NCI-H2196 treated with DMSO at 0.1 percent for 48 hours (cell line): ENCODE measurements at regions not wholly inside any gene's neighbourhood (a gene's known extent, or its start where the extent isn't known, plus 50 kb on each side); places are given as distances from the start of the nearest gene placed in this dataset.
A peak's percentile ranks its signal among the peaks of the same experiment; 100 is the strongest.
"Not testable (repeated sequence)": the region's sequence is repeated elsewhere in the genome, so short reads cannot be mapped to it uniquely, and the experiment has no call there.

Experiments
- DNase-seq: peaks from one replicate; lab custom pipeline; 2025; ENCODE audit not compliant: unreplicated experiment; lab: John Stamatoyannopoulos, UW

- no peak for DNase-seq
Measured at GRCh38 chr6:152811785-152812184, 61.2 kb downstream of the VIP start.

- DNase-seq: no peak
Measured at GRCh38 chr6:152815230-152815872, 64.8 kb downstream of the VIP start.

- DNase-seq: no peak
Measured at GRCh38 chr6:152816055-152816454, 65.5 kb downstream of the VIP start.

GRCh38 chr6:152821525-152821924, 70.9 kb downstream of the VIP start:
- no peak for DNase-seq

DNA sequence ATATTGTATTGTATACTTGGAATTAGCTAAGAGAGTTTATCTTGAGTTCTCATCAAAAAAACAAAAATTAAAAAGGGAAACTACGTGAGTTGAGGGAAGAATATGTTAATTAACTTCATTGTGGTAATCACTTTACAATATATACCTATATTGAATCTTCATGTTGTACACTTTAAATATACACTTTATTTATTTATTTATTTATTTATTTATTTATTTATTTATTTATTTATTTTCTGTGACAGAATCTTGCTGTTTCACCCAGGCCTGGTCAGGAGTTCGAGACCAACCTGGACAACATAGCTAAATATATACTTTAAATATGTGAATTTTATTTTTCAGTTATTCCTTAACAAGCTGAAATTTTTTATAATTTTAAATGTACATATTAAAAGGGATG, 74.1 kb downstream of the VIP start:
- DNase-seq: no peak

- DNase-seq: no peak
Measured at GRCh38 chr6:152828431-152828830, 77.8 kb downstream of the VIP start.

GRCh38 chr6:152834366-152834765, 83.8 kb downstream of the VIP start:
- not testable (repeated sequence) for DNase-seq

DNA sequence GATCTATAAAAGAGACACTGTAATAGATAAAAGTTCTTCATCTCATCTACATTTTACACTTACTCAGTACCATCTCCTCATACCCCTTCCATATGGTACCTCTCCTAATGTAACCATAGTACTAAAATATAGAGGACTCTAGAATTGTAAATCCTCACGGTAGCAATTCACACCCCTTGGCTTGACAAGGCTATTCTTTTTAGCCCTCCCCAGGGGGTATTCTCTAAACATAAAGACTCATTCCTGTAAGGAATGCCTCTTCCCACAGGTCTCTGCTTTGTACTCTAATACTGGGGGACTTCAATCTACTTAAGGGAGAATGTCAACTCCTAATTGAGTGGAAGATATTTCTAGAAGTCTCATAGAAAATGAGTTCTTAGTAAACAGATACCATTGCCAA, 85.9 kb downstream of the VIP start:
- DNase-seq: no peak

- DNase-seq: no peak
Measured at GRCh38 chr6:152845421-152845820, 94.8 kb downstream of the VIP start.

DNA sequence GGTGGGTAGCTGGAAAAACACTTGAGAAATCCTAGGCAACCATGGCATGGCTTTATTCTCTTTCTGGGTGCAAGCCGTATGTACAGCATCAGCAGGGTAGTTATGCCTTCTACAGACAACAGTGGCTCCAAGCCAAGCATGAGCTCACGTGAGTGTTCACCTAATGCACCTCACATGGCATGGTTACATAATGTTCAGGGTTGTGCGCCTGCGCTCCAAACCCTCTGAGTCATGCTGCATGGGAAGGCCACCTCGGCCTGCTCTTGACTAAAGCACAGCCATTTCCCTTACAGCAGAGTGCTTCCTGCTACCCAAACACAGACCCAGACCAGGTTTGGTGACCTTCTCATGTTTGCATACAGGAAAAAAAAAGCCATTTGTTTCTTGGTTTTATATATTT, 96.2 kb downstream of the VIP start:
- no peak for DNase-seq

GRCh38 chr6:152848919-152849318, 98.3 kb downstream of the VIP start:
- DNase-seq: no peak

DNA sequence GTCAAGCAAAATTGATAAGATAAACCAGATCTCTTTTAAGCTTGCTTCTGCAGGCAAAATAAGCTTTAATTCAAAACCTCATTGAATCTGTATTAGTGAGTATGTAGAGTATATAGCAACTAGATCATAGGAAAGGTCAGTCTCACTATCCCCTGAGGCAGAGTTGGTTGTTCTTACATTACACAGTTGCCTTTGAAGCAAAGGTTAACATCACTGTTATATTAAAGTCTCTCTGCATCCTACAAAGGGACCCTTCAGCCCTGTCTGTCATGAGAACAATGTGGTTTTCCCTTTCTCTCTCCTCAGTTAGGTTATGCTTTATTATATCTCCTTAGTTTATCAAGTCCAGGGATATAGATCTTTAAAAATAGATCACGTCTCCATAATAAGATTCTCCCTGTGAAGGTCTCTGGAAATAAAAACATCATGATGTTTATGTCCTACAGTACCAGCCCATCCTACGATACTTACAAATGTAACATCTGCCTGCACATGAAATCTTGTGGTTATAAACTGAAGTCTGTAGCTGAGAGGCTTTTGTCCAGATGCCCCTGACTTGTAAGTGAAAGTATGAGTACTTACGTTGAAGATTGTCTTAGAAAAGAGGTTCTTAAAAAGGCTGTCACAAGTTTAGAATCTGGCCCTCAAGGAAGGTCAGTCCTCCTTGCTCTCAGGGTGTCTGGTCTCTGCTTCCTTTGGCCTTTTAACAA, 103.6 kb downstream of the VIP start:
- no peak for DNase-seq

- no peak for DNase-seq
Measured at GRCh38 chr6:152858141-152858540, 107.5 kb downstream of the VIP start.

DNA sequence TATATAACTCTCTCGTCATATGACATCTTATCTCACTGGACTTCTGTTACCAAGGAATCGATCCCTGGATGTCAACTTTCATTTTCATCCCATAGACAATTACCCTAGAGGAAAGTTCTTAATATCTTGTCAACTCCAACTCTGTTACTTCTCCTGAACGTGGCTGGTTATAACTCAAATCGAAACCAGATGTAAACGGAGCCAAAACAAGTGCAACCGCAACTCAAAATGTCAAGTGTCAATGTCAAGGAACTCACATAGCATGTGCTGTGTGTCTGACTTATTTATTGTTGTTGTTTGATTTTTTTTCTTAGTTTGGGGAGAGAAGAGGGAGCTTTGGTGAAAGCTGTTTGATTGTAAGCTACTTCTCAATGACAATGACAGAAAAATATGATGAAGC, 108.6 kb downstream of the VIP start:
- no peak for DNase-seq

- DNase-seq: peak; percentile 25
Measured at GRCh38 chr6:152863618-152864326, 113.2 kb downstream of the VIP start.

- no peak for DNase-seq
Measured at GRCh38 chr6:152874267-152874666, 108.6 kb downstream of the FBXO5 start.

DNA sequence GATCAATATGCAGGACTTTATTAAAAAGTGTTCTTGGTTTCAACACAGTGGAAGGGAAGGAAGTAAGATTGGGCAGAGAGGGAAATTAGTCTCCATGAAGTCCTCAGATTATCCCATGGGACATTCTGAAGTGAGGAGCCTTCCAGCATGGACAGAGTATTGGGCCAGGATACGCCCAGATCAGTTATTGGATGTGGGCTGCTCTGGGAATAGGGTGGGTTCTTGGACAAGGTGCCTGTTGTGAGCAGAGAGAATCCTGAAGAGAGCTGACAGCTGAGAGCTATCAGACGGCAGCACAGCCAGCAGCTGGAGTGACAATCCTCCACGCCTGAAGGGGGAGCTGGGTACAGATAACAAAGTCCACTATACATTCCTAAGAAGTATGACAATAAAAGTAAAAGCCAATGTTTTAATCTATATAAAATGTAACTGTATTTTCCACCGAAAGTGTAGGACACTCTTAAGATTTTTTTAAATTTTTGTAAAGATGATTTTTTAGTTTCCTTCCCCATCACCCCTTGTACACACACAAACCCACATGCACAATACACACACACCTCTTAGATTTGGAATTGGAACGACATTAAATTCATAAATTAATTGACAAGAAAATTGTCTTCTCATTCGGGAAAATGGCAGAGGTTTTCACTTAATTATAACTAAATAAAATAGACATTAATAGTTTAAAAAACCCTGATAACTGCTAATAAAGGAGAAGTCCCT, 107.8 kb downstream of the FBXO5 start:
- no peak for DNase-seq

- DNase-seq: no peak
Measured at GRCh38 chr6:152879681-152880080, 103.2 kb downstream of the FBXO5 start.

- no peak for DNase-seq
Measured at GRCh38 chr6:152893187-152893586, 89.7 kb downstream of the FBXO5 start.

DNA sequence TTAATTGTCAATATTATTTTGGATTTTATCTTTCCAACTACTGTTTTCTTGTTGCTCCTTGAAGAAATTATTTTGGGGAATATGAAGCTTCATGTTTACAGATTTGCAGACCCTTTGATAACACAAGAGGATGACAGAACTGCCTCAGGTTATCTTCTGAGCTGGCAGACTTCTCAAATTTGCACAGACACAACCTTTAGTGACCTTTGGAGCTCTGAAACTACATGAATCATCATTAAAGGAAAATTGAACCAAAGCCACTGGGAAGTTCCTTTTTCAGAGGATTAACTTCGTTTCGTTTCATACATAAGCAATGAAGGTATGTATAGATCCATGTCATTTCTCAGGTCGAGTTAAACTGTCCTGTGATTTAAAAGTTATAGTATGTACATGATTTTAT, 85.9 kb downstream of the FBXO5 start:
- DNase-seq: no peak

DNA sequence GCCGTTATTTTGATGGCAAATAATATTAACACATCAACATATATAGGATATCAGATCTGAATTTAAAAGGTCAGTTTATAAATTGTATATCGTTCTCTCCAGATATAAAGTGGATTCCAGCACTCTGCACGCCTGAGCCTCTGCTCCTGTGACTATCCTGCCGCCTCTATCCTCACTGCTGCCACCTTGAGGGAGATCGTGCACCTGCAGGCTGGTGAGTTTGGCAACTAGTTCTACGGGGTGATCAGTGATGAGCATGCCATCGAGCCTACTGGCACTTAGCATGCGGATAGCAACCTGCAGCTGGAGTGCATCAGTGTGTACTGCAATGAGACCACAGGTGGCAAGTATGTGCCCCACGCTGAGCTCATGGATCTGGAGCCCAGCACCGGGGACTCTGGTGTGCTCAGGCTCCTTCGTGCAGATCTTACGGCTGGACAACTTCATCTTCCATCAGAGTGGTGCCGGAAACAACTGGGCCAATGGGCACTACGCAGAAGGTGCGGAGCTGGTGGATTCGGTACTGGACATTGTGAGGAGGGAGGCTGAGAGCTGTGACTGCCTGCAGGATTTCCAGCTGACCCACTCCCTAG, 84.9 kb downstream of the FBXO5 start:
- DNase-seq: no peak
